GM19438 (cell line): ENCODE measurements at regions not wholly inside any gene's neighbourhood (a gene's known extent, or its start where the extent isn't known, plus 50 kb on each side); places are given as distances from the start of the nearest gene placed in this dataset.
"Not testable (repeated sequence)": the region's sequence is repeated elsewhere in the genome, so short reads cannot be mapped to it uniquely, and the experiment has no call there.

Experiments used
- ATAC-seq: cut with Tn5 transposase; IDR thresholded peaks from one replicate; pipeline ENCODE4 v1.9.1; 2021; ENCODE audit warnings: low read depth; ENCODE audit not compliant: unreplicated experiment

- not testable (repeated sequence) for ATAC-seq
These were observed 54.0 kb upstream of the GPR89A start for GRCh38 chr1:145553795-145554194.

- no peak for ATAC-seq
These were observed 62.7 kb upstream of the GPR89A start for GRCh38 chr1:145545055-145545454.

GRCh38 chr1:145541685-145542084 lies 66.1 kb upstream of the GPR89A start:
- ATAC-seq = not testable (repeated sequence)

- not testable (repeated sequence) for ATAC-seq
These were observed 66.5 kb upstream of the GPR89A start for GRCh38 chr1:145541246-145541645.

- ATAC-seq = not testable (repeated sequence)
These were observed 69.5 kb upstream of the GPR89A start for GRCh38 chr1:145538118-145538882.

GRCh38 chr1:145537003-145537402 lies 70.8 kb upstream of the GPR89A start:
- not testable (repeated sequence) for ATAC-seq

- not testable (repeated sequence) for ATAC-seq
These were observed 72.3 kb upstream of the GPR89A start for GRCh38 chr1:145535461-145535860.

- not testable (repeated sequence) for ATAC-seq
These were observed 79.7 kb upstream of the GPR89A start for GRCh38 chr1:145528068-145528564.

- not testable (repeated sequence) for ATAC-seq
These were observed 87.6 kb upstream of the GPR89A start for GRCh38 chr1:145520159-145520558.

GRCh38 chr1:145519302-145519701 lies 88.5 kb upstream of the GPR89A start:
- not testable (repeated sequence) for ATAC-seq

- not testable (repeated sequence) for ATAC-seq
These were observed 87.6 kb upstream of the NBPF20 start for GRCh38 chr1:145513017-145513416.

- peak; percentile 70 for ATAC-seq
These were observed 82.7 kb upstream of the NBPF20 start for GRCh38 chr1:145508053-145508452.

GRCh38 chr1:145505663-145506647 lies 80.6 kb upstream of the NBPF20 start:
- not testable (repeated sequence) for ATAC-seq

- ATAC-seq = not testable (repeated sequence)
These were observed 79.5 kb upstream of the NBPF20 start for GRCh38 chr1:145504834-145505413.

- ATAC-seq = not testable (repeated sequence)
These were observed 78.9 kb upstream of the NBPF20 start for GRCh38 chr1:145504310-145504709.

GRCh38 chr1:145500251-145500650 lies 74.8 kb upstream of the NBPF20 start:
- not testable (repeated sequence) for ATAC-seq

- ATAC-seq = not testable (repeated sequence)
These were observed 69.9 kb upstream of the NBPF20 start for GRCh38 chr1:145495077-145495871.

GRCh38 chr1:145488193-145488933 lies 63.0 kb upstream of the NBPF20 start:
- ATAC-seq = peak; percentile 18

GRCh38 chr1:145487156-145487555 lies 61.8 kb upstream of the NBPF20 start:
- ATAC-seq = not testable (repeated sequence)
